BLaER1 treated with 17β-estradiol and CSF1 and Interleukin-3, amounts not matched to agents 10 nM and 100 nM (cell line): ENCODE measurements at regions not wholly inside any gene's neighbourhood (a gene's known extent, or its start where the extent isn't known, plus 50 kb on each side); places are given as distances from the start of the nearest gene placed in this dataset.
A peak's percentile ranks its signal among the peaks of the same experiment; 100 is the strongest.

ENCODE experiments used
- H3K27ac ChIP-seq, 11 experiments: shearing (Covaris generic); formaldehyde crosslinking; 2 replicates each; pipeline ENCODE4 v1.8.1; 2022
- H3K27me3 ChIP-seq, 11 experiments: shearing (Covaris generic); formaldehyde crosslinking; 2 replicates each; pipeline ENCODE4 v1.8.1; 2022
- H3K36me3 ChIP-seq, 11 experiments: shearing (Covaris generic); formaldehyde crosslinking; 2 replicates each; pipeline ENCODE4 v1.8.1; 2022
- H3K4me1 ChIP-seq, 10 experiments: shearing (Covaris generic); formaldehyde crosslinking; 2 replicates each; pipeline ENCODE4 v1.8.1; 2022
- H3K4me2 ChIP-seq, 11 experiments: shearing (Covaris generic); formaldehyde crosslinking; 2 replicates each; pipeline ENCODE4 v1.8.1; 2022
- H3K4me3 ChIP-seq, 10 experiments: shearing (Covaris generic); formaldehyde crosslinking; 2 replicates each; pipeline ENCODE4 v1.8.1; 2022
- H3K9ac ChIP-seq, 11 experiments: shearing (Covaris generic); formaldehyde crosslinking; 2 replicates each; pipeline ENCODE4 v1.8.1; 2022
- H3K9me3 ChIP-seq, 11 experiments: shearing (Covaris generic); formaldehyde crosslinking; replicated peaks in 1 of 11; 2 replicates each; pipeline ENCODE4 v1.8.1; 2022
- H4K20me1 ChIP-seq, 11 experiments: shearing (Covaris generic); formaldehyde crosslinking; 2 replicates each; pipeline ENCODE4 v1.8.1; 2022
- Cebpa-rat ChIP-seq, 11 experiments: shearing (Covaris generic); IDR thresholded peaks; 2 replicates each; pipeline ENCODE4 v1.8.1; 2022

- peak overlapping the region in 7 of 11 experiments; percentile 20 to 65 (median 54); a peak in 13 of 22 replicates for H3K27ac ChIP-seq
- 0 out of 22 replicates have a peak, but pooled peaks of 1 of the 11 experiments have one; percentile 15 for TF ChIP-seq Cebpa-rat (IDR thresholded peaks at IDR 0.05)
- H3K27me3 ChIP-seq = peaks cover 35 to 53% (median 41%) of the 10 kb centered on the region in 11 experiments
- no peaks in the 10 kb centered on the region for H3K36me3 ChIP-seq
- peaks cover 0 to 14% (median 0%) of the 10 kb centered on the region in 11 experiments; a peak in 4 of 22 replicates for H4K20me1 ChIP-seq
- peak overlapping the region in 2 of 10 experiments; percentile 7 to 8; a peak in 2 of 20 replicates for H3K4me3 ChIP-seq
- peaks cover 0 to 37% (median 28%) of the 10 kb centered on the region in 11 experiments; a peak in 18 of 22 replicates for H3K9me3 ChIP-seq
- H3K4me1 ChIP-seq = peaks cover 56 to 67% (median 65%) of the 10 kb centered on the region in 10 experiments
- H3K4me2 ChIP-seq = peak overlapping the region; percentile 79 to 98 (median 94)
- H3K9ac ChIP-seq = peak overlapping the region in 5 of 11 experiments; percentile 7 to 34 (median 30); a peak in 10 of 22 replicates
These were observed 149.9 kb upstream of the AFDN start for GRCh38 chr6:167676666-167677421.

GRCh38 chr6:167677422-167677789 lies 149.3 kb upstream of the AFDN start:
- Histone ChIP-seq H3K27ac (peak overlapping the region in 2 of 11 experiments; percentile 7 to 60; a peak in 2 of 22 replicates), H3K9me3 (peaks cover 0 to 31% (median 22%) of the 10 kb centered on the region in 11 experiments; a peak in 18 of 22 replicates), H3K36me3 (no peaks in the 10 kb centered on the region), H3K4me3 (peak overlapping the region in 1 of 10 experiments; percentile 7; a peak in 2 of 20 replicates), H4K20me1 (peaks cover 0 to 14% (median 0%) of the 10 kb centered on the region in 11 experiments; a peak in 4 of 22 replicates), H3K4me2 (peak overlapping the region; percentile 79 to 98 (median 94)), H3K4me1 (peaks cover 62 to 72% (median 70%) of the 10 kb centered on the region in 10 experiments), H3K27me3 (peaks cover 35 to 59% (median 42%) of the 10 kb centered on the region in 11 experiments), H3K9ac (peak overlapping the region in 4 of 11 experiments; percentile 17 to 34 (median 30); a peak in 3 of 22 replicates)
- no peak for TF ChIP-seq Cebpa-rat (IDR thresholded peaks at IDR 0.05)

GRCh38 chr6:167678102-167679101 lies 148.3 kb upstream of the AFDN start:
- Histone ChIP-seq H3K4me3 (peak overlapping the region; percentile 41 to 61 (median 48)), H3K27ac (peak overlapping the region in 2 of 11 experiments; percentile 8 to 15; a peak in 2 of 22 replicates), H3K9me3 (peaks cover 0 to 21% (median 15%) of the 10 kb centered on the region in 11 experiments; a peak in 13 of 22 replicates), H3K36me3 (no peaks in the 10 kb centered on the region), H4K20me1 (peaks cover 0 to 14% (median 0%) of the 10 kb centered on the region in 11 experiments; a peak in 4 of 22 replicates), H3K4me1 (peaks cover 72 to 82% (median 80%) of the 10 kb centered on the region in 10 experiments), H3K4me2 (peak overlapping the region; percentile 79 to 98 (median 94)), H3K9ac (peak overlapping the region in 8 of 11 experiments; percentile 4 to 58 (median 48); a peak in 14 of 22 replicates), H3K27me3 (peaks cover 35 to 59% (median 42%) of the 10 kb centered on the region in 11 experiments)
- no peak for TF ChIP-seq Cebpa-rat (IDR thresholded peaks at IDR 0.05)

GRCh38 chr6:167679122-167679736 lies 147.5 kb upstream of the AFDN start:
- H3K9ac ChIP-seq = peak overlapping the region in 6 of 11 experiments; percentile 16 to 58 (median 53); a peak in 8 of 22 replicates
- H3K4me3 ChIP-seq = peak overlapping the region in 9 of 10 experiments; percentile 45 to 61 (median 49); a peak in 16 of 20 replicates
- peaks cover 80 to 91% (median 88%) of the 10 kb centered on the region in 10 experiments for H3K4me1 ChIP-seq
- peaks cover 0 to 13% (median 8%) of the 10 kb centered on the region in 11 experiments; a peak in 12 of 22 replicates for H3K9me3 ChIP-seq
- H4K20me1 ChIP-seq = peaks cover 0 to 14% (median 0%) of the 10 kb centered on the region in 11 experiments; a peak in 4 of 22 replicates
- H3K27ac ChIP-seq = no peak overlapping the region
- H3K36me3 ChIP-seq = no peaks in the 10 kb centered on the region
- peak overlapping the region; percentile 79 to 98 (median 94) for H3K4me2 ChIP-seq
- TF ChIP-seq Cebpa-rat (IDR thresholded peaks at IDR 0.05) = peak in 2 of 11 experiments; percentile 15 to 33; a peak in 1 of 22 replicates
- peaks cover 35 to 59% (median 42%) of the 10 kb centered on the region in 11 experiments for H3K27me3 ChIP-seq

GRCh38 chr6:167679790-167680604 lies 146.7 kb upstream of the AFDN start:
- H3K27me3 ChIP-seq = peaks cover 35 to 62% (median 42%) of the 10 kb centered on the region in 11 experiments
- no peak overlapping the region for H3K9ac ChIP-seq
- no peak overlapping the region for H3K4me3 ChIP-seq
- TF ChIP-seq Cebpa-rat (IDR thresholded peaks at IDR 0.05) = no peak
- peaks cover 0 to 14% (median 0%) of the 10 kb centered on the region in 11 experiments; a peak in 4 of 22 replicates for H4K20me1 ChIP-seq
- peak overlapping the region in 10 of 11 experiments; percentile 79 to 98 (median 94); a peak in 18 of 22 replicates for H3K4me2 ChIP-seq
- peaks cover 0 to 5% (median under 1%) of the 10 kb centered on the region in 11 experiments; a peak in 10 of 22 replicates for H3K9me3 ChIP-seq
- no peak overlapping the region for H3K27ac ChIP-seq
- peaks cover 88 to 98% (median 96%) of the 10 kb centered on the region in 10 experiments for H3K4me1 ChIP-seq
- H3K36me3 ChIP-seq = no peaks in the 10 kb centered on the region

GRCh38 chr6:167680605-167681149 lies 146.0 kb upstream of the AFDN start:
- Histone ChIP-seq H3K27ac (no peak overlapping the region), H3K4me3 (no peak overlapping the region), H3K4me1 (peaks cover 94 to 100% (median 100%) of the 10 kb centered on the region in 10 experiments), H3K36me3 (no peaks in the 10 kb centered on the region), H3K9ac (no peak overlapping the region), H3K27me3 (peaks cover 35 to 63% (median 42%) of the 10 kb centered on the region in 11 experiments), H3K4me2 (peak overlapping the region in 9 of 11 experiments; percentile 86 to 98 (median 95); a peak in 18 of 22 replicates), H4K20me1 (peaks cover 0 to 14% (median 0%) of the 10 kb centered on the region in 11 experiments; a peak in 4 of 22 replicates), H3K9me3 (no peaks in the 10 kb centered on the region)
- TF ChIP-seq Cebpa-rat (IDR thresholded peaks at IDR 0.05) = no peak

GRCh38 chr6:167682125-167682524 lies 144.6 kb upstream of the AFDN start:
- no peaks in the 10 kb centered on the region for H3K36me3 ChIP-seq
- peaks cover 35 to 55% (median 41%) of the 10 kb centered on the region in 11 experiments for H3K27me3 ChIP-seq
- no peak for TF ChIP-seq Cebpa-rat (IDR thresholded peaks at IDR 0.05)
- no peaks in the 10 kb centered on the region for H3K9me3 ChIP-seq
- no peak overlapping the region for H3K9ac ChIP-seq
- peaks cover 82 to 100% (median 97%) of the 10 kb centered on the region in 10 experiments for H3K4me1 ChIP-seq
- peak overlapping the region in 3 of 11 experiments; percentile 7 to 30 (median 27); a peak in 2 of 22 replicates for H3K27ac ChIP-seq
- peak overlapping the region; percentile 64 to 98 (median 94) for H3K4me2 ChIP-seq
- H4K20me1 ChIP-seq = peaks cover 0 to 14% (median 0%) of the 10 kb centered on the region in 11 experiments; a peak in 4 of 22 replicates
- H3K4me3 ChIP-seq = no peak overlapping the region
